B cell (primary cell): ENCODE measurements at regions not wholly inside any gene's neighbourhood (a gene's known extent, or its start where the extent isn't known, plus 50 kb on each side); places are given as distances from the start of the nearest gene placed in this dataset.

Experiments
- EZH2 ChIP-seq: IDR thresholded peaks from 2 replicates; pipeline ENCODE4 v1.6.1; 2012; ENCODE audit warnings: borderline replicate concordance, low read depth, mild to moderate bottlenecking, moderate library complexity, low read length; ENCODE audit not compliant: insufficient read depth, poor library complexity, severe bottlenecking
- TF ChIP-seq, protein P1 (sequence below): fragments of 200-600 bp; IDR thresholded peaks from one replicate; pipeline ENCODE4 v1.8.0; 2022; ENCODE audit warnings: antibody characterized with exemption, mild to moderate bottlenecking

DNA sequence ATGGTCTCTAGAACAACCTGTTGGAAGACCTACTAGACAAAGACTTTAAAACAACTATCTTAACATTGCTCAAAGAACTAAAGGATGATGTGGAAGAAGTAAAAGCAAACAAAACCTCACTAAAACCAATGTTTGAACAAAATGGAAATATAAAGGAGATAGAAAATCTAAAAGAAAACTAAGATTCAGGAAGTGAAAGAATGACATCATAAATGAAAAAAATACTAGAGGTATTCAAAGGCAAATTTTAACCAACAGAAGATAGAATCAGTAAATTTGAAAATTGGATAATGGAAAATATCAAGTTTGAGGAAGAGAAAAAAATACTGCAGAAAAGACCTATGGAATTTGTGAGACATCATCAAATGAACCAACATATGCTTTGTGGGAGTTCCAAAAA lies 914.1 kb upstream of the GJE1 start:
- TF ChIP-seq, protein P1, sequence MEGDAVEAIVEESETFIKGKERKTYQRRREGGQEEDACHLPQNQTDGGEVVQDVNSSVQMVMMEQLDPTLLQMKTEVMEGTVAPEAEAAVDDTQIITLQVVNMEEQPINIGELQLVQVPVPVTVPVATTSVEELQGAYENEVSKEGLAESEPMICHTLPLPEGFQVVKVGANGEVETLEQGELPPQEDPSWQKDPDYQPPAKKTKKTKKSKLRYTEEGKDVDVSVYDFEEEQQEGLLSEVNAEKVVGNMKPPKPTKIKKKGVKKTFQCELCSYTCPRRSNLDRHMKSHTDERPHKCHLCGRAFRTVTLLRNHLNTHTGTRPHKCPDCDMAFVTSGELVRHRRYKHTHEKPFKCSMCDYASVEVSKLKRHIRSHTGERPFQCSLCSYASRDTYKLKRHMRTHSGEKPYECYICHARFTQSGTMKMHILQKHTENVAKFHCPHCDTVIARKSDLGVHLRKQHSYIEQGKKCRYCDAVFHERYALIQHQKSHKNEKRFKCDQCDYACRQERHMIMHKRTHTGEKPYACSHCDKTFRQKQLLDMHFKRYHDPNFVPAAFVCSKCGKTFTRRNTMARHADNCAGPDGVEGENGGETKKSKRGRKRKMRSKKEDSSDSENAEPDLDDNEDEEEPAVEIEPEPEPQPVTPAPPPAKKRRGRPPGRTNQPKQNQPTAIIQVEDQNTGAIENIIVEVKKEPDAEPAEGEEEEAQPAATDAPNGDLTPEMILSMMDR = no peak
- TF ChIP-seq EZH2 = no peak
